Breast epithelium (tissue), 3 donors: ENCODE measurements at regions not wholly inside any gene's neighbourhood (a gene's known extent, or its start where the extent isn't known, plus 50 kb on each side); places are given as distances from the start of the nearest gene placed in this dataset.

Experiments used
- CTCF ChIP-seq, 3 donors: fragments of 450-650 bp; IDR thresholded peaks; one replicate each; pipeline ENCODE4 v1.5.1; 2016 to 2017; ENCODE audit warnings: antibody characterized with exemption in 3 of 3, mild to moderate bottlenecking in 3 of 3, moderate library complexity in 3 of 3
- POLR2A ChIP-seq: fragments of 450-650 bp; IDR thresholded peaks from one replicate; pipeline ENCODE4 v1.6.1; 2016; ENCODE audit warnings: antibody characterized with exemption, mild to moderate bottlenecking, moderate library complexity

GRCh38 chr4:127580891-127581290 is 51.9 kb upstream of the INTU start:
- TF ChIP-seq POLR2A: no peak
- TF ChIP-seq CTCF (IDR thresholded peaks at IDR 0.05): no peak
